ENCODE measurements at regions not wholly inside any gene's neighbourhood (a gene's known extent, or its start where the extent isn't known, plus 50 kb on each side); places are given as distances from the start of the nearest gene placed in this dataset.

DNA sequence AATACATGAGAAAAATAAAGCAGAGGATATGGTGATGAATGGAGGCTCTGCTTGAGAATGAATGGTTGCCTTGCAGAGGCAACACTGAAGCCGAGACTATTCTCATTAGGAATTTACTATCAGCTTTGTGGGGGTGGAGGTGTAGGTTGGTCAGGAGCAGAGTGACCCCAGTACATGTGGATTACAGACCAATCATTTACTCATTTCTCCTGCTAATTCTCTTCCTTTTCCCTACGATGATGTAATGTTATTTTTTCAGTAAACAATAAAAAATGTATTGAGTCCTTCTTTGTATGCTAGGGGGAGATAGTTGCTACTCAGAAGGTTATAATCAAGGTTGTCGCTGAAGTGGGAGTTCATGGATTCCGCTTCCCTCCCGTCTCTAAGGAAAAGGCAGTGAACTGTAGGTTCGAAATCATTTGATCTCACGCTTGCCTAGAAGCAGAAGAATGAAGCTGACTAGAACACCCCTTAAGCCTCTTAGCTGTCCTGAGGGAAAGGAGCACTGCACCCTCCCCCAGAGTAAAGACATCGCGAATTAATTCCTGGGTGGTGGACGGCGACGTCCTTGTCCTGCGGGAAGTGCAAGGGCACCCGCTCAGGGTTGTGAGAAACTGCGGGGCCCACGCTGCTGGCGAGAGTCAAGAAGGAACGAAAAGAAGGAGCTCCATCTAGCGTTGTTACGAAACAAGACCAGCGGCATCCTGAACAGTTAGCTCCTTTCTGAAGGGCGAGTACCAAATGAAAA lies 213.2 kb upstream of the PFN2 start:
- CTCF ChIA-PET (ENCODE audit: partially characterized antibody) = interaction anchor here (0.6 to 4.1 kb wide), 57 partner anchors 9 to 695 kb away, joined by 3 to 41 read pairs (median 4); partner anchors contain the start of gene PFN2
- TF ChIP-seq POLR2AphosphoS5 (IDR thresholded peaks at IDR 0.05; ENCODE audit: low read depth, low read length) = no peak
- TF ChIP-seq CBX8 (IDR thresholded peaks at IDR 0.05; ENCODE audit: borderline replicate concordance, low read depth, low read length) = no peak
- TF ChIP-seq EZH2 (IDR thresholded peaks at IDR 0.05; ENCODE audit: low read depth, low read length, severe bottlenecking) = no peak
- no peak for TF ChIP-seq SIX5 (IDR thresholded peaks at IDR 0.05; ENCODE audit: low read depth, low read length)
- no peak for TF ChIP-seq SP4 (IDR thresholded peaks at IDR 0.05; ENCODE audit: low read length)
- TF ChIP-seq RXRA (IDR thresholded peaks at IDR 0.05; ENCODE audit: insufficient read depth, low read depth, low read length) = no peak
- no peak for TF ChIP-seq SRF (IDR thresholded peaks at IDR 0.05; ENCODE audit: low read depth, low read length)
- TF ChIP-seq EGR1 (IDR thresholded peaks at IDR 0.05; ENCODE audit: borderline replicate concordance, low read depth, low read length) = 0 out of 2 replicates have a peak, but pooled peaks have one; percentile 10
- TF ChIP-seq PHF8 (conservative IDR thresholded peaks at IDR 0.05; ENCODE audit: low read depth, low read length) = no peak
- TF ChIP-seq SUZ12 (IDR thresholded peaks at IDR 0.05; ENCODE audit: low read length) = no peak
- TF ChIP-seq RBBP5 (IDR thresholded peaks at IDR 0.05; ENCODE audit: borderline replicate concordance, low read depth, low read length) = no peak
- no peak for TF ChIP-seq BCL11A (IDR thresholded peaks at IDR 0.05; ENCODE audit: low read depth in 2 of 2, low read length in 2 of 2)
- TF ChIP-seq TEAD4 (IDR thresholded peaks at IDR 0.05; ENCODE audit: low read depth, low read length) = no peak

More for the DNA sequence above, 213.2 kb upstream of the PFN2 start:
- H3K9me3 ChIP-seq (ENCODE audit: insufficient read depth in 2 of 2, low read depth in 1 of 2, low read length in 1 of 2) = 0 out of 4 replicates have a peak, but pooled peaks cover 0 to 4% of the 10 kb centered on the region in 2 experiments
- no peaks in the 10 kb centered on the region for H3K79me2 ChIP-seq (ENCODE audit: control insufficient read depth in 1 of 2, insufficient read depth in 2 of 2, low read length in 2 of 2)
- 0 out of 2 replicates have a peak overlapping the region, but pooled peaks have one; percentile 41 for H2BK12ac ChIP-seq (ENCODE audit: low read depth, low read length)
- H2AFZ ChIP-seq (ENCODE audit: low read length) = peak overlapping the region; percentile 99
- H3K4me3 ChIP-seq (ENCODE audit: extremely low read depth in 1 of 4, insufficient read depth in 2 of 4, low read depth in 3 of 4, low read length in 4 of 4) = peak overlapping the region in 3 of 4 experiments; percentile 26 to 58 (median 27); a peak in 5 of 8 replicates
- no peak overlapping the region for H2AK5ac ChIP-seq (ENCODE audit: low read depth, low read length)
- no peak overlapping the region for H3K23ac ChIP-seq (ENCODE audit: insufficient read length)
- no peak overlapping the region for H3K4ac ChIP-seq (replicated peaks; ENCODE audit: insufficient read length, low read depth, low read length)
- peak overlapping the region; percentile 30 for H4K5ac ChIP-seq (ENCODE audit: insufficient read length, low read depth, low read length)
- no peaks in the 10 kb centered on the region for H3K79me1 ChIP-seq (ENCODE audit: low read depth, low read length)
- no peak overlapping the region for H2BK15ac ChIP-seq (ENCODE audit: low read length)
- H2BK20ac ChIP-seq (ENCODE audit: low read length) = no peak overlapping the region
- POLR2A ChIA-PET (ENCODE audit: partially characterized antibody) = interaction anchor here (0.6 to 1.7 kb wide), 10 partner anchors 13 to 251 kb away, joined by 3 to 14 read pairs (median 4); no protein-coding TSS in a partner anchor
- no peak overlapping the region for H3K27ac ChIP-seq (ENCODE audit: low read depth, low read length)
- H3K14ac ChIP-seq (ENCODE audit: insufficient read length) = no peak overlapping the region
- H3K36me3 ChIP-seq (ENCODE audit: control insufficient read depth in 2 of 4, insufficient read depth in 4 of 4, low read length in 3 of 4) = no peaks in the 10 kb centered on the region
- no peak overlapping the region for H2BK120ac ChIP-seq (replicated peaks; ENCODE audit: low read depth, low read length)
- H3K18ac ChIP-seq (ENCODE audit: extremely low read depth, low read length) = 0 out of 2 replicates have a peak overlapping the region, but pooled peaks have one; percentile 73
- WGBS, 2 experiments (ENCODE audit: extremely low coverage in 1 of 2, insufficient coverage in 1 of 2, insufficient read length in 1 of 2, insufficient replicate concordance in 2 of 2, low coverage in 1 of 2, low lambda C conversion rate in 2 of 2, missing lambda C conversion rate in 1 of 2) = 12% methylated on average over 22 of the region's 22 CpGs; no CpG with 5 or more reads in 1 of the 2 experiments
- peak; percentile 27 to 74 for DNase-seq (ENCODE audit: low read depth in 1 of 2, low spot score in 2 of 2)
- peaks cover 0 to 6% (median 0%) of the 10 kb centered on the region in 4 experiments; a peak in 1 of 7 replicates for H3K4me1 ChIP-seq (replicated peaks in 1 of 4; ENCODE audit: control insufficient read depth in 3 of 4, insufficient read depth in 4 of 4, low read length in 3 of 4)
- peak overlapping the region; percentile 38 to 78 for H3K4me2 ChIP-seq (ENCODE audit: insufficient read depth in 1 of 2, low read depth in 2 of 2, low read length in 2 of 2)
- H4K20me1 ChIP-seq (replicated peaks in 1 of 2; ENCODE audit: control insufficient read depth in 1 of 2, insufficient read depth in 2 of 2, low read length in 2 of 2) = no peaks in the 10 kb centered on the region
- no peak overlapping the region for H3K56ac ChIP-seq (replicated peaks; ENCODE audit: insufficient read length, low read depth, low read length)
- no peak overlapping the region for H4K91ac ChIP-seq (replicated peaks; ENCODE audit: insufficient read length, low read length)
- no peaks in the 10 kb centered on the region for H3K23me2 ChIP-seq (ENCODE audit: low read depth, low read length)
- FAIRE-seq = peak; percentile 96
- H2BK5ac ChIP-seq (ENCODE audit: low read depth, low read length) = no peak overlapping the region; the same call in 1 of the 2 replicates
- no peak overlapping the region for H4K8ac ChIP-seq (ENCODE audit: extremely low read depth, insufficient read depth, low read length)
- no peak overlapping the region for H3K9ac ChIP-seq (replicated peaks in 1 of 4; ENCODE audit: extremely low read depth in 1 of 4, low read depth in 3 of 4, low read length in 3 of 4)
- 0 out of 7 replicates have a peak, but pooled peaks cover 0 to 2% (median 0%) of the 10 kb centered on the region in 4 experiments for H3K27me3 ChIP-seq (replicated peaks in 1 of 4; ENCODE audit: control insufficient read depth in 3 of 4, extremely low read depth in 1 of 4, insufficient read depth in 3 of 4, low read length in 3 of 4)
